Mesendoderm (in vitro differentiated cells): ENCODE measurements at regions not wholly inside any gene's neighbourhood (a gene's known extent, or its start where the extent isn't known, plus 50 kb on each side); places are given as distances from the start of the nearest gene placed in this dataset.

ENCODE experiments used
- DNase-seq: peaks from one replicate; pipeline ENCODE4 v3.0.0; 2013
- H2AK5ac ChIP-seq: 2 replicates; pipeline ENCODE4 v1.6.1; 2013; ENCODE audit warnings: low read length, inconsistent platforms
- H2BK120ac ChIP-seq: 2 replicates; pipeline ENCODE4 v1.6.1; 2013; ENCODE audit warnings: low read depth, mild to moderate bottlenecking, low read length, moderate library complexity, mixed read lengths
- H2BK15ac ChIP-seq: replicated peaks from 2 replicates; pipeline ENCODE4 v1.6.1; 2013; ENCODE audit warnings: low read depth, mild to moderate bottlenecking, moderate library complexity
- H2BK5ac ChIP-seq: 2 replicates; pipeline ENCODE4 v1.6.1; 2013; ENCODE audit warnings: low read length, inconsistent platforms
- H3K18ac ChIP-seq: 2 replicates; pipeline ENCODE4 v1.6.1; 2013; ENCODE audit warnings: mild to moderate bottlenecking, low read length, mixed read lengths
- H3K23ac ChIP-seq: one replicate; pipeline ENCODE4 v1.6.1; 2013; ENCODE audit warnings: low read length
- H3K27ac ChIP-seq: 2 replicates; pipeline ENCODE4 v1.5.1; 2013; ENCODE audit warnings: low read depth, mild to moderate bottlenecking, inconsistent platforms, low read length, moderate library complexity
- H3K27me3 ChIP-seq: 2 replicates; pipeline ENCODE4 v1.6.1; 2013; ENCODE audit warnings: low read length, control low read depth, mild to moderate bottlenecking, inconsistent platforms; ENCODE audit not compliant: insufficient read depth, poor library complexity
- H3K36me3 ChIP-seq: 2 replicates; pipeline ENCODE4 v1.6.1; 2013; ENCODE audit warnings: low read length, inconsistent platforms; ENCODE audit not compliant: control insufficient read depth, insufficient read depth
- H3K4ac ChIP-seq: one replicate; pipeline ENCODE4 v1.6.1; 2013; ENCODE audit warnings: low read depth, mild to moderate bottlenecking, low read length, moderate library complexity
- H3K4me1 ChIP-seq: 2 replicates; pipeline ENCODE4 v1.6.1; 2013; ENCODE audit warnings: low read depth, low read length, inconsistent platforms; ENCODE audit not compliant: control insufficient read depth
- H3K4me2 ChIP-seq: 2 replicates; pipeline ENCODE4 v1.6.1; 2013; ENCODE audit warnings: low read length
- H3K4me3 ChIP-seq: 2 replicates; pipeline ENCODE4 v1.5.1; 2013; ENCODE audit warnings: mild to moderate bottlenecking, low read length
- H3K56ac ChIP-seq: one replicate; pipeline ENCODE4 v1.6.1; 2013; ENCODE audit warnings: low read length
- H3K79me1 ChIP-seq: 2 replicates; pipeline ENCODE4 v1.6.1; 2013; ENCODE audit warnings: low read length, inconsistent platforms
- H3K79me2 ChIP-seq: 2 replicates; pipeline ENCODE4 v1.6.1; 2013; ENCODE audit warnings: mild to moderate bottlenecking, low read length; ENCODE audit not compliant: control insufficient read depth, insufficient read depth
- H3K9ac ChIP-seq: 2 replicates; pipeline ENCODE4 v1.6.1; 2013; ENCODE audit warnings: low read length, inconsistent platforms
- H4K5ac ChIP-seq: one replicate; pipeline ENCODE4 v1.6.1; 2013; ENCODE audit warnings: low read length
- H4K8ac ChIP-seq: one replicate; pipeline ENCODE4 v1.6.1; 2013; ENCODE audit warnings: low read depth, mild to moderate bottlenecking, control low read depth, low read length, moderate library complexity
- WGBS: extraction: QIAGEN DNeasy Blood & Tissue Kit; methylation state at CpG from one replicate; pipeline ENCODE4 v1.1.7; 2013; ENCODE audit warnings: low lambda C conversion rate, missing lambda C conversion rate; ENCODE audit not compliant: insufficient coverage; ENCODE audit errors: extremely low coverage; 5-methylcytosine and 5-hydroxymethylcytosine counted together

- no peak overlapping the region for H3K4me2 ChIP-seq
- WGBS: no CpG with 5 or more reads among the region's 14 CpGs
- no peak overlapping the region for H3K4ac ChIP-seq
- H4K5ac ChIP-seq: no peak overlapping the region
- H2BK15ac ChIP-seq: no peak overlapping the region
- H3K79me2 ChIP-seq: no peaks in the 10 kb centered on the region
- H2BK5ac ChIP-seq: no peak overlapping the region
- H3K9ac ChIP-seq: no peak overlapping the region
- no peak overlapping the region for H3K56ac ChIP-seq
- H3K79me1 ChIP-seq: no peaks in the 10 kb centered on the region
- peaks cover 3% of the 10 kb centered on the region for H3K4me1 ChIP-seq
- no peak overlapping the region for H2AK5ac ChIP-seq
- H2BK120ac ChIP-seq: no peak overlapping the region
- DNase-seq: peak; percentile 48
- H3K27ac ChIP-seq: no peak overlapping the region
- no peaks in the 10 kb centered on the region for H3K27me3 ChIP-seq
- H3K36me3 ChIP-seq: no peaks in the 10 kb centered on the region
- H3K18ac ChIP-seq: no peak overlapping the region
- no peak overlapping the region for H3K4me3 ChIP-seq
- no peak overlapping the region for H4K8ac ChIP-seq
- H3K23ac ChIP-seq: no peak overlapping the region
These were observed 60.0 kb downstream of the RTL6 start for GRCh38 chr22:44438056-44438455.

GRCh38 chr22:44437216-44438055, 60.6 kb downstream of the RTL6 start:
- Histone ChIP-seq H3K18ac (no peak overlapping the region), H3K27ac (no peak overlapping the region), H2BK120ac (no peak overlapping the region), H2BK15ac (no peak overlapping the region), H4K8ac (no peak overlapping the region), H3K36me3 (no peaks in the 10 kb centered on the region), H3K4me3 (no peak overlapping the region), H3K9ac (no peak overlapping the region), H3K79me1 (no peaks in the 10 kb centered on the region), H2AK5ac (no peak overlapping the region), H3K27me3 (no peaks in the 10 kb centered on the region), H3K79me2 (no peaks in the 10 kb centered on the region), H3K4ac (no peak overlapping the region), H3K4me2 (no peak overlapping the region), H4K5ac (no peak overlapping the region), H2BK5ac (no peak overlapping the region), H3K23ac (no peak overlapping the region), H3K4me1 (peaks cover 3% of the 10 kb centered on the region), H3K56ac (no peak overlapping the region)
- WGBS: no CpG with 5 or more reads among the region's 21 CpGs
- no peak for DNase-seq

GRCh38 chr22:44436736-44437135, 61.3 kb downstream of the RTL6 start:
- Histone ChIP-seq H3K27me3 (no peaks in the 10 kb centered on the region), H2BK120ac (no peak overlapping the region), H4K5ac (no peak overlapping the region), H3K79me2 (no peaks in the 10 kb centered on the region), H3K4me3 (no peak overlapping the region), H3K4me2 (no peak overlapping the region), H3K23ac (no peak overlapping the region), H3K27ac (no peak overlapping the region), H3K56ac (no peak overlapping the region), H2AK5ac (no peak overlapping the region), H3K4me1 (peaks cover 3% of the 10 kb centered on the region), H4K8ac (no peak overlapping the region), H2BK15ac (no peak overlapping the region), H3K36me3 (no peaks in the 10 kb centered on the region), H3K79me1 (no peaks in the 10 kb centered on the region), H3K9ac (no peak overlapping the region), H2BK5ac (no peak overlapping the region), H3K4ac (no peak overlapping the region), H3K18ac (no peak overlapping the region)
- DNase-seq: peak; percentile 61
- WGBS: no CpG with 5 or more reads among the region's 8 CpGs

- no CpG with 5 or more reads among the region's 4 CpGs for WGBS
- Histone ChIP-seq H3K79me1 (no peaks in the 10 kb centered on the region), H3K18ac (no peak overlapping the region), H2AK5ac (no peak overlapping the region), H3K23ac (no peak overlapping the region), H3K4me2 (no peak overlapping the region), H3K27ac (no peak overlapping the region), H2BK120ac (no peak overlapping the region), H3K9ac (no peak overlapping the region), H3K56ac (no peak overlapping the region), H4K5ac (no peak overlapping the region), H2BK15ac (no peak overlapping the region), H2BK5ac (no peak overlapping the region), H3K79me2 (no peaks in the 10 kb centered on the region), H3K4me1 (no peaks in the 10 kb centered on the region), H4K8ac (no peak overlapping the region), H3K36me3 (no peaks in the 10 kb centered on the region), H3K27me3 (no peaks in the 10 kb centered on the region), H3K4me3 (no peak overlapping the region), H3K4ac (no peak overlapping the region)
- DNase-seq: no peak
These were observed 66.8 kb downstream of the RTL6 start for GRCh38 chr22:44431256-44431655.

GRCh38 chr22:44430716-44431115, 67.3 kb downstream of the RTL6 start:
- WGBS: no CpG with 5 or more reads among the region's 7 CpGs
- DNase-seq: no peak
- H3K27me3 ChIP-seq: no peaks in the 10 kb centered on the region

More at GRCh38 chr22:44430716-44431115, 67.3 kb downstream of the RTL6 start:
- Histone ChIP-seq H2BK120ac (no peak overlapping the region), H2BK15ac (no peak overlapping the region), H3K27ac (no peak overlapping the region), H3K9ac (no peak overlapping the region), H3K18ac (no peak overlapping the region), H3K4me3 (no peak overlapping the region), H2BK5ac (no peak overlapping the region), H2AK5ac (no peak overlapping the region), H3K23ac (no peak overlapping the region), H3K4me2 (no peak overlapping the region), H3K79me2 (no peaks in the 10 kb centered on the region), H3K56ac (no peak overlapping the region), H3K4me1 (no peaks in the 10 kb centered on the region), H3K4ac (no peak overlapping the region), H4K5ac (no peak overlapping the region), H4K8ac (no peak overlapping the region), H3K36me3 (no peaks in the 10 kb centered on the region), H3K79me1 (no peaks in the 10 kb centered on the region)
